Panc1 (cell line): ENCODE measurements at regions not wholly inside any gene's neighbourhood (a gene's known extent, or its start where the extent isn't known, plus 50 kb on each side); places are given as distances from the start of the nearest gene placed in this dataset.

Experiments used
- SIN3A ChIP-seq: IDR thresholded peaks from 2 replicates; pipeline ENCODE4 v1.6.1; 2012; ENCODE audit warnings: low read depth, mild to moderate bottlenecking, low read length, moderate library complexity, borderline replicate concordance; ENCODE audit not compliant: insufficient read depth
- TF ChIP-seq, protein P1 (sequence below): fragments of 450-650 bp; IDR thresholded peaks from 2 replicates; pipeline ENCODE4 v1.5.1; 2017; ENCODE audit warnings: mild to moderate bottlenecking

- TF ChIP-seq, protein P1, sequence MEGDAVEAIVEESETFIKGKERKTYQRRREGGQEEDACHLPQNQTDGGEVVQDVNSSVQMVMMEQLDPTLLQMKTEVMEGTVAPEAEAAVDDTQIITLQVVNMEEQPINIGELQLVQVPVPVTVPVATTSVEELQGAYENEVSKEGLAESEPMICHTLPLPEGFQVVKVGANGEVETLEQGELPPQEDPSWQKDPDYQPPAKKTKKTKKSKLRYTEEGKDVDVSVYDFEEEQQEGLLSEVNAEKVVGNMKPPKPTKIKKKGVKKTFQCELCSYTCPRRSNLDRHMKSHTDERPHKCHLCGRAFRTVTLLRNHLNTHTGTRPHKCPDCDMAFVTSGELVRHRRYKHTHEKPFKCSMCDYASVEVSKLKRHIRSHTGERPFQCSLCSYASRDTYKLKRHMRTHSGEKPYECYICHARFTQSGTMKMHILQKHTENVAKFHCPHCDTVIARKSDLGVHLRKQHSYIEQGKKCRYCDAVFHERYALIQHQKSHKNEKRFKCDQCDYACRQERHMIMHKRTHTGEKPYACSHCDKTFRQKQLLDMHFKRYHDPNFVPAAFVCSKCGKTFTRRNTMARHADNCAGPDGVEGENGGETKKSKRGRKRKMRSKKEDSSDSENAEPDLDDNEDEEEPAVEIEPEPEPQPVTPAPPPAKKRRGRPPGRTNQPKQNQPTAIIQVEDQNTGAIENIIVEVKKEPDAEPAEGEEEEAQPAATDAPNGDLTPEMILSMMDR = no peak
- no peak for TF ChIP-seq SIN3A
Measured at GRCh38 chr11:69397732-69398131, 83.7 kb upstream of the LINC01488 start.
